GM12864 (cell line): ENCODE measurements at regions not wholly inside any gene's neighbourhood (a gene's known extent, or its start where the extent isn't known, plus 50 kb on each side); places are given as distances from the start of the nearest gene placed in this dataset.

ENCODE experiments used
- DNase-seq: peaks from one replicate; pipeline ENCODE4 v3.0.0-alpha.2; 2011; ENCODE audit warnings: low read depth
- H3K4me3 ChIP-seq: 2 replicates; pipeline ENCODE4 v1.5.1; 2011; ENCODE audit warnings: mild to moderate bottlenecking, low read depth, low read length, control low read depth
- TF ChIP-seq, protein P1 (sequence below): IDR thresholded peaks from 2 replicates; pipeline ENCODE4 v1.5.1; 2011; ENCODE audit warnings: low read depth, mild to moderate bottlenecking, moderate library complexity, low read length, control low read depth, inconsistent platforms; ENCODE audit errors: missing control alignments

DNA sequence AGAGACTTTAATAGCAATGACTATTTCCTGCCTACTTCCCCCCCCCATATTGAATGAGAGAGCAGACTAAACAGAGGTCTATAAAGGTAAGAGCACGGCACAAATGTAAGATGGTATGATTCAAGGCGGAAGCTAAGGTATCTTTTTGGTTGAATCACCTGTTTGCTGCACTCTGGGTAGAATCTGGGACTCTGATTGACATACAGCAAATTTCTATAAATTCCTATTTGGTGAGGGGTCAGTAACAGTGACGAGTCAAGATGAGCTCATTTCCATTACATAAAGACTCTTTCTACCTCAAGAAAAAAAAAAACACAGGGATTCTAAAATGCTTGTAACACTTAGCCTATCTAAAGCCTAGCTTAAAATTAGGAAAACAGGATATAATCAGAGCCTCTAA lies 297.3 kb downstream of the TNS1 start:
- DNase-seq = no peak
- TF ChIP-seq, protein P1, sequence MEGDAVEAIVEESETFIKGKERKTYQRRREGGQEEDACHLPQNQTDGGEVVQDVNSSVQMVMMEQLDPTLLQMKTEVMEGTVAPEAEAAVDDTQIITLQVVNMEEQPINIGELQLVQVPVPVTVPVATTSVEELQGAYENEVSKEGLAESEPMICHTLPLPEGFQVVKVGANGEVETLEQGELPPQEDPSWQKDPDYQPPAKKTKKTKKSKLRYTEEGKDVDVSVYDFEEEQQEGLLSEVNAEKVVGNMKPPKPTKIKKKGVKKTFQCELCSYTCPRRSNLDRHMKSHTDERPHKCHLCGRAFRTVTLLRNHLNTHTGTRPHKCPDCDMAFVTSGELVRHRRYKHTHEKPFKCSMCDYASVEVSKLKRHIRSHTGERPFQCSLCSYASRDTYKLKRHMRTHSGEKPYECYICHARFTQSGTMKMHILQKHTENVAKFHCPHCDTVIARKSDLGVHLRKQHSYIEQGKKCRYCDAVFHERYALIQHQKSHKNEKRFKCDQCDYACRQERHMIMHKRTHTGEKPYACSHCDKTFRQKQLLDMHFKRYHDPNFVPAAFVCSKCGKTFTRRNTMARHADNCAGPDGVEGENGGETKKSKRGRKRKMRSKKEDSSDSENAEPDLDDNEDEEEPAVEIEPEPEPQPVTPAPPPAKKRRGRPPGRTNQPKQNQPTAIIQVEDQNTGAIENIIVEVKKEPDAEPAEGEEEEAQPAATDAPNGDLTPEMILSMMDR = no peak
- H3K4me3 ChIP-seq = no peak overlapping the region

DNA sequence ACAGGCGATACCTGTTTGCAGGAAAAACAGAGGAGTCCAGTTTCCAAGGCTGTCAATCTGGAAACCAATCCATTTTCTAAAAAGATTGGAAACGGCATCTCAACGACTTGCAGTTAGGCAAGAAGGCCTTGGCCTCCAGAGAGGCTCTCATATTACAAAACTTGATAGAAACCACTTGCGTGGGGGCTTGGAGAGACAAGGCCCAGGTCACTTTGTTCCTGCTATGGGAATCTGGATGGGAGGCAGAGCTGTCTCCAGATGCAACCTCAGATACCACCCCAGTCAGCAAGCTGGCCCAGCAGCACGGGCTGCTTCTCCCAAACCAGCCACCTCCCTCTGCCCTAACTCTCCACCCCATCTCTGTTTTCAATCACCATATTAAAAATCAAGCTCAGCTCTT lies 298.8 kb downstream of the TNS1 start:
- no peak for DNase-seq
- TF ChIP-seq, protein P1 = no peak
- no peak overlapping the region for H3K4me3 ChIP-seq

DNA sequence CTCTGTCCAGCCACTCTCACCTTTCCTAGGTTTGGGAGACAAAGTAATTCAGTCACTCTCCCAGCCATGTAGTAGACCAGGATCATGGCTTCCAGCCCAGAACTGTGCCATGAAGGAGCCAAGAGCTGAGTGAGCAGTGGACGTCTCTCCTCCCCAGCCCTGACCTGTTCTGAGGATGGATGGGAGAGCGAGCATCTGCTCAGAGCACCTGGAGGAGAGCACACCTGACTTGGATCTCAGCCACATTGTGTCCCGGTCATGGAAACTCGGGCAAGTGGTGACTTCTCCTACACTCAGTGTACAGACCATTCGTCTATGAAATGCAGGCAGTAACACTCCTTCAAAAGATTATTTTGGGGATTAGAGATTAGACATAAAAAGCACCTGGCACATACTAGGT lies 299.7 kb downstream of the TNS1 start:
- TF ChIP-seq, protein P1 = no peak
- DNase-seq = no peak
- H3K4me3 ChIP-seq = no peak overlapping the region

DNA sequence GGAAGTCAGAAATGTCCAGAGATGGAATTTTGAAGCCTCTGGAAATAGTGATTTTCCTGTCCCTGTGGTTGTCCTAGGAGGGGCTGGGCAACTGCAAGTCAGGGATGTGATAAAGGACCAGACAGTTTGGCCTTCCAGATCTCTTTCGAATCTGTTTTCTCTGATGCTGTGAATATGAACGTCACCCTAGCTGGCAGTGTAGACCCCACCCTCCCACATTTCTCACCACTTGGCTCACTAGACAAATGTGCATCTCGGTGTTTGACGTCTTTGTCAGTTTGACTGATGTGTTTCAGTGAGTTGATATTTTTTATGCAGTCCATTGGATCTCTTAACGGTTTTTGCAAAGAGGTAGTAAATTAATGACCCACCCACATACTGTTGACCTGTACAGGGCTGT lies 301.2 kb downstream of the TNS1 start:
- TF ChIP-seq, protein P1 = no peak
- H3K4me3 ChIP-seq = no peak overlapping the region
- DNase-seq = no peak

DNA sequence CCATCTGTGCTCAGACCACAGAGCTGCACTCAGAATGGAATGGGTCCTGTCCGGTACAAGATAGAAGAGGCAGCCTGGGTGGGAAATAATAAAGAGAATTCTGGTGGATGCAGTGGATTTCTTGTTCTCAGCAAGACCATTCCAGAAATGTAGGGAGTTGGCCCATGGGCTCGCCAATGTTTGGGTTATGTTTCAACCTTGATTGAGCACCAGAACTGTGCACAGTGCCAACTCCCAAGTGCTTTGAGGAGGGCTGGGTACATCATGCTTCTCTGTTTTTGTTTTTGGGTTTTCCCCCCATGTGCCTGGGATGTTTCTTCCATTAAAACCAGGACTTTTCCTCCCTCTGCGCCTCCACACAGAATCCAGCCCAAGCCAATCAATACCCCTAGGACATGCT lies 304.1 kb downstream of the TNS1 start:
- H3K4me3 ChIP-seq = no peak overlapping the region
- no peak for DNase-seq
- TF ChIP-seq, protein P1 = no peak

DNA sequence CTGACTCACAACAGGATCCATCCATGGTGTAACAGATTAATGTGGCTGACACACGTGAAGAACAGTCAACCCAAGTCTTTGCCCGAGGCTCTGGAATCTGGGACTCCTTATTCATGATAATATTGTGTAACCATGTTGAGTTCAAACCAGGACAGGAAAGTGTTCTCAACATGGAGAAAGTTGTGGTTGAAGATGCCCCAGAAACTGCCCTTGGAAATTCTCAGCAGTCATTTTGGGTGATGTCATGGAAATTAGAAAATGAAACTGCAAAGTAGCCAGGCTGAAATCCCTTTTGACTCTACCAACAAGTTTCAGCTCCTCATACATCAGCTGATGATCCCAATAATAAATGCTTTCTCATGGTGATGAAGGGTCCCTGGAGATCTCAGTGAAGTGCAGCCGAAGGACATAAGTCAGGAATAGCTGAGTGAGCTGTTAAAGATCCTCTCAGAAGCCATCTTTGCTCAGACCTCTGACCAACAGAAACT lies 307.7 kb downstream of the TNS1 start:
- no peak for DNase-seq
- TF ChIP-seq, protein P1 = no peak
- no peak overlapping the region for H3K4me3 ChIP-seq

DNA sequence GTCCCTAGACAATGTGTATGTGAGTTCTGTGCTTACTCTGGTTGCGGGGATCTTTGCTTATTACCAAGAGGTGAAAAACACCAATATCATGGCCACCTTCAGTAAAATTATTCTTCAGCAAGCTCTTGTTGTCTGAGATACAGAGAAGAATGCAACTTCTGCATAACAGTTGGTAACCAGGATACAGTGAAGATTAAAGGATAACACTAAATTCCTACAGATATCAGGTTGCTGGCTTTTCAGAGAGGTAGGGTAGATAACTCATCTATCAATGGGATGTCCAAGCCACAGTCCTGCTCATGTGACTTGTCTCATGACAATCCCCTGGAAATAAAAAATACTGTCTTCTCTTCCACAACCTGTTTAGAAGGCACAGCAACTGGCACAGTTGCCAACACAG lies 308.5 kb downstream of the TNS1 start:
- H3K4me3 ChIP-seq = no peak overlapping the region
- TF ChIP-seq, protein P1 = no peak
- no peak for DNase-seq
